ENCODE measurements at regions not wholly inside any gene's neighbourhood (a gene's known extent, or its start where the extent isn't known, plus 50 kb on each side); places are given as distances from the start of the nearest gene placed in this dataset.
A peak's percentile ranks its signal among the peaks of the same experiment; 100 is the strongest.

DNA sequence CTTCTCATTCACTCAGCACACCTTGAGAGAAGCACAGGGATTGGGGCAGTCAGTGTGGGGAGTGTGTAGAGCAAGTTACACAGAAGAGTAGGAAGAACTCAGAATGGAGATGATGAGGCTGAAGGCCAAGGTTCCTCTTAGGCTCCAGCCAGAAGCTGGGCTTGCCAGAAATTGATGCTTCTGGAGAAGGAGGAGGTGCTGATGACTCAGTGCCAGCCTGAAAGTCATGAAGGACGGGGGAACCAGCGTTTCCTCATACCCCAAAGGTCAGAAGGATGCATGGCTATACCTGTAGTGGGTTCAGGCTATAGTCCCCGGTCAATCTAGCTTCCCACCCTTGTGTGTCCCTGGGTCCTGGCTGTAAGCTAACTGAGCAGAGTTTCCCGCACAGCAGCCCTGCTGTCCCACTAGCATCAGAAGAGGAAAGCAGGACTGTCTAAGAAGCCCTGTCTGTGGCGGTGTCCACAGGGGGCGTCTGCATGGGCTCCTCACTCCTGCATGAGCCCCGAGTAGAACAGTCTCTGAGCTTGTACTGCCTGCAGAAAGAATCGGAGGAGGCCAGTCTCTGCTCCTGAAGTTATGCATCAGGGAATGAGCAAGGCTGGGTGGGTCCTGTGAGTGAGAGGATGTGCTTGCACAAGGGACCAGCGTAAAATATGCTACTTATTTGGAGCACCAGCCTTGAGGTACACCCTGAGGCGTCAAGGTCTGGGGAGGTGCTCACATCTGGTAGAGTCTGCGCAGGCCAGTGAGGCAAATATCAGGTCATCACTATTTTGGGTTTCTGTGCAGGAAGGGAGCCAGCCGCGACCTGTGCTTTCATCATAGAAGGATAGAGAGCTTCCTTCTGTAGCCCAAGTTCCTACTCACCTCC, 148.5 kb downstream of the MRPL14 start:
- ATAC-seq: no peak

GRCh38 chr6:43977404-43978111, 149.7 kb downstream of the MRPL14 start:
- DNase-seq (ENCODE audit: missing footprints) (no peak), ATAC-seq (no peak)
- intact Hi-C loops (cut with DNase I): no loop called here

More for the DNA sequence above, 148.5 kb downstream of the MRPL14 start:
- intact Hi-C loops (cut with DNase I): no loop called here
- no peak for DNase-seq (ENCODE audit: missing footprints)

GRCh38 chr6:43976706-43977403, 150.4 kb downstream of the MRPL14 start:
- ATAC-seq (no peak), DNase-seq (ENCODE audit: missing footprints) (no peak)
- intact Hi-C loops (cut with DNase I): no loop called here

DNA sequence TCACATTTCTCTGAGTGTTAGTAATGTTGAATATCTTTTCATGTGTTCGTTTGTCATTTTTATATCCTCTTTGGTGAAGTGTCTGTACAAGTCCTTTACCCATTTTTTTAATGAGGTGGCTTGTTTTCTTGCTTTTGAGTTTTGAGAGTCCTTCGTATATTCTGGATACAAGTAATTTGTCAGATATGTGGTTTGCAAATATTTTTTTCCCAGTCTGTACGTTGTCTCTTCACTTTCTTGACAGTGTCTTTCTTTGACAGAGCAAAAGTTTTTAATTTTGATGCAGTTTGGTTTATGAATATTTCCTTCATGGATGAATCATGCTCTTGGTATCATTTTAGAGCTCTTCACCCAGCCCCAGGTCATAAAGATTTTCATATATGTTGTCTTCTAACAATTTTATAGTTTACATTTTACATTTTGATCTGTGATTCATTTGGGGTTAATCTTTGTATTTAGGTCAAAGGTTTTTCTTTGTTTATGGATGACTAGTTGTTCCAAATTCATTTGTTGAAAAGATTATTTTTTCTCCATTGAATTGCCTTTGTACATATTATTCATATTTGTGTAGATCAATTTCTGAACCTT, 152.5 kb downstream of the MRPL14 start:
- intact Hi-C loops (cut with DNase I): no loop called here
- ATAC-seq (no peak), DNase-seq (ENCODE audit: missing footprints) (no peak)

DNA sequence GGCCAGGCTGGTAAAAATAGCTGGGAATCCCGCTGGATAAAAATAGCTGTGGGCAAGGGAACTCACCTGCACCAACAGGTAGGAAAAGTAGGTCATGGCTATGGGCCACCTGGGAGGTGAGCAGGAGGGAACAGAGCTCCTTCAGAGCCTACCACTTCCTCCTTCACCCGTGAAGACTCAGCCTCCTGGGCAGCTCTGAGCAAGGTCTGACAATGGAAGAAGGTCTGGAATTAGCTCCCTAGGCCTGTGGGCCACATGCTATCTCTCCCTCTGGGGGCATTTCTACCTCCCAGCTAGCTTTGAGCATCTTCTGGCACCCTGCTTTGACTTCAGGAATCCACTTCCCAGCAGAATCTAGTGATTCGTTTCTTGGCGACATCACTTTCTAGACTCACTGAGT, 153.9 kb downstream of the MRPL14 start:
- ATAC-seq: no peak

GRCh38 chr6:43972913-43973300, 154.3 kb downstream of the MRPL14 start:
- ATAC-seq (peak; percentile 85), DNase-seq (ENCODE audit: missing footprints) (peak; percentile 88)
- intact Hi-C loops (cut with DNase I): no loop called here

More for the DNA sequence above, 153.9 kb downstream of the MRPL14 start:
- intact Hi-C loops (cut with DNase I): no loop called here
- DNase-seq (ENCODE audit: missing footprints): no peak

DNA sequence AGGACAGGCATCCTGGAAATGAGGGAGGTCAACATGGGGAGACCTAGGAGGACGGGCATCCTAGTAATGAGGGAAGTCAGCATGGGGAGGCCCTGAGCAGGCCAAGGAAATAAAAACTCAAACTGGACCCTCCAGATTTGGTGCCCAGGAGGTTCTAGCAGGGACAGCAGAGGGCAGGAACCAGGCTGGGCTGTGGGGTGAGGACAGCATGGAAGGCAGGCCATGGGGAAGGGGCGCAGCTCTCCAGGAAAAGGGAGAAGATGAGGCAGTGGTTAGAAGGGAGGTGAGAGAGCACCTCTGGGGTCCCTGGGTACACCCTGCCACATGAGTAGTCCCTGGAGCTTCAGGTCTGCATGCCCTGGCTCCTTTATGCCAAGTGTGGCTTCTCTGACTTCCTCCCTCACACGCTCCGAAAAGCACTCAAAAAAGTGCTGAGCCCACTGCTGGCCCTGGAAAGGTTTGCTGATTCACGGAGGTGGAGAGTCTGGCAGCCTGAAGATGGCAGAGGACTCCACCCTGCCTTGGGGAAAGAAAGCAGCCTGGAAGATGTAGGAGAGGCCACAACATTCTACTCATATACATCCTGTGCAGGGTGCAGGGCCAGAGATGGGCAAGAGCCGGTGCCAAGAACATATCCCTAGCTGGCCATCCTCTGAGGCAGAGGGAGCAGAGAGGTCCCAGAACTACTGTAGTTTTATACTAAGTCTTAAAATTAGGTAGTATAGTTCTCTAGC, 154.9 kb downstream of the MRPL14 start:
- peak; percentile 60 for ATAC-seq
- no peak for DNase-seq (ENCODE audit: missing footprints)
- intact Hi-C loops (cut with DNase I): no loop called here

DNA sequence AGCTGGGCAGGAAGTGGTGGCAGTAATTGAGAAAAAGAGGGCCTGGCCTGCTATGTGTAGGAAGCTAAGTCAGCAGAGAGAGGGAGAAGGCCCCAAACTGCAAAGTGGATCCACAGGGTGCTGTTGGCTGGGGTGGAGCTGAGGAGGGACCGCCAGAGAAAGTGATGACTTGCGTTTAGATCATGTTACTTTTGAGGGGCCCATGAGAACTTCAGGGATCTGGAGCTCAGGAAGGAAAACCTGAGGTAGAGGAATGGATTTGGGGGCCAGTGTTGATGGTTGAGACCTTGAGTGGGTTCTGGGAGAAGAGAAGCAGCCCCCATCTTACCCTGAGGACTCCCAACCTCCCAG, 155.5 kb downstream of the MRPL14 start:
- DNase-seq (ENCODE audit: missing footprints): no peak
- no peak for ATAC-seq
- intact Hi-C loops (cut with DNase I): no loop called here

GRCh38 chr6:43970913-43971775, 156.1 kb downstream of the MRPL14 start:
- no peak for ATAC-seq
- intact Hi-C loops (cut with DNase I): no loop called here
- no peak for DNase-seq (ENCODE audit: missing footprints)

GRCh38 chr6:43970068-43970912, 157.0 kb downstream of the MRPL14 start:
- ATAC-seq (no peak), DNase-seq (ENCODE audit: missing footprints) (no peak)
- intact Hi-C loops (cut with DNase I): no loop called here

DNA sequence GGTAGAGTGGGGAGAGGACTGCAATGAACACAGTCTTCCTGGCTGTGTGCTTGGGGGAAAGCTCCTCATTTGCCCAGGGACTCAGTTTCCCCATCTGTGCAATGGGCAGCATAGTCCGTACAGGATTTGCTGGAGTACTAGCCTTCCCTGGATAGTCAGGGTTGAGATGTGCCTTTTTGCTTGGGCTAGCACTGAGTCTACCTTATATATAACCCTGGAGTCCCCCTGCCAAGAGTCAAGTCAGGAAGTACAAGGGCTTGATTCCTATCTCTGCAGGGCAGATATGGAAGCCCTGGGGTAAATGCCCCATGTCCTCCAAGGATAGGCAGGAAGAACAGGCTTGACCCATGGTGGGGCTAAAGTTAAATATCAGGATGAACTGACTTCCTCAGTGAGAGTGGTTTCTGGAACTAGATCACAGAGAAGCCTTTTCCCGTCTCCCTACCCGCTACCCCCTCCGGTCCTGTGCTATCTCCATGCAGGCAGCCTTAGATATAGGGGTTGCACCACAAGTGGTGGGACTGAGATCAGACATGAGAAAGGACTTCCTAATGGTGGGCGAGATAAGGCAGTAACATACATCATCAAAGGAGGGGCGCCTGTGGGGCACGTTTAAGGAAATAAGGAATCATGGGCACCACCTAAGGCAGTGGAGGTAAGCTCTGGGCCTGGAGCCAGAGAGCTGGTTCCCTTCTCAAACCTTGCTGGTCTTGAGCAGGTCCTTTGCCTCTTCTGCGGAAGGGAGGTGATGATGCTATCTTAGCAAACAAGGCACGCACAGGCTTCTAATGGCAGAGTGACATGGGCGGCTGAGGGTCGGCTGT, 157.9 kb downstream of the MRPL14 start:
- intact Hi-C loops (cut with DNase I): no loop called here
- ATAC-seq (no peak), DNase-seq (ENCODE audit: missing footprints) (no peak)

- DNase-seq (ENCODE audit: missing footprints): no peak
- intact Hi-C loops (cut with DNase I): no loop called here
- ATAC-seq: no peak
These were observed 158.9 kb downstream of the MRPL14 start for GRCh38 chr6:43968110-43968965.

DNA sequence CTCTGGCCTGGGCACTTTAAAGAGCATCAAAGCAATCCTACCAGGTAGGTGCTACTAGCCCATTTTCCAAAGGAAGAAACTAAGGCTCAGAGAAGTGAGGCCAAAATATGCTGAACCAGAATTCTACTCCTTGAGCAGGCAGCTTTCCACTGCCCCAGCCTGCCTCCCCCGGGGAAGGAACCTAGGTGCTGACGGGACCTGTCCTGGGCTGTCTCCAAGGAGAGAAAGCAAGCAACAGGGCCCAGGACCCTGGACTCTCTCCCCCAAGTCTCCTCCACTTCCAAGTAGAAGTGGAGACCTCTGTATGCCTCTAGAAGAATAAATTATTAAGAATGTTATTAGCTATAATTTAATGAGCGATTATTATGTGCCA, 159.5 kb downstream of the MRPL14 start:
- intact Hi-C loops (cut with DNase I): no loop called here
- ATAC-seq (no peak), DNase-seq (ENCODE audit: missing footprints) (no peak)

DNA sequence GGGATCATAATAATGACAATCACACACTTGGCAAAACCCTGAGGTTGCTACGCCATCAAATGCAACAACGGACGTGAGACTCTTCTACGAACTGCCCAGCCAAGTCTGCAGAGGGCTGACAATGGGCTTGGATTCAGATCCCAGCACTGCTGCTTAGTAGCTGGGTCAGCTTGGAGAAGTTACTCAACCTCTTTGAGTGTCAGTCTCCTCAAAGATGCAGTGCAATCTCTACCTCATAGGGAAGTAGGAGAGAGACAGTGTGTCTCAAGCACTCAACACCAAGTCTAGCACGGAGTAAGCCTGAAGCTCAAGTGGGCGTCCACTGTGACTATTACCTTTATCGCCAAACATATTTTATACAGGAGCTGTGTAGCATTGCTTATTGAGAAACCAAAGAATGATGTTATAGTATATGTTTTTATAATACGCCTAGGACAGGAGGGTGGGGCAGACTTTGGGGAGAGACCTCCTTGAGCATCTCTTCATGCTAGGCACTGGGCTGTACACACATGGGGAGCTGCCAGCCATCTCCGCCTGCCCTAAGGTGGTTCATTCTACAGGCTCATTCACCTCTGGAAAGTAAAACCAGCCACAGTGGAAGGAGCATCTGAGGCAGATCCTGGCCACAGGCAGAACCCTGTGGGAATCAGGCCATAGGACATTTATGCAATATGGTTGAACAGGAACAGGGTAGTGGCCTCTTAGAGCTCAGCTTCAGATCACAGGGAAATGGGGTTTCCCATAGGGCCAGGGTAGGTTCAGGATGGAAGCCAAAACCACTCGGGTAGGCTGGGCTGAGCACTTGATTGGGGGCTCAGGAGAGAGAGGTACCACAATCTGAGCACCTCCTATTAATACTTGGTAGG, 160.2 kb downstream of the MRPL14 start:
- intact Hi-C loops (cut with DNase I): no loop called here
- ATAC-seq: no peak
- DNase-seq (ENCODE audit: missing footprints): no peak

- intact Hi-C loops (cut with DNase I): no loop called here
- DNase-seq (ENCODE audit: missing footprints) (no peak), ATAC-seq (no peak)
These were observed 160.9 kb downstream of the MRPL14 start for GRCh38 chr6:43966374-43966658.

Data from Right ventricle myocardium inferior (tissue), 1 donor.